Panc1 (cell line): ENCODE measurements at regions not wholly inside any gene's neighbourhood (a gene's known extent, or its start where the extent isn't known, plus 50 kb on each side); places are given as distances from the start of the nearest gene placed in this dataset.

ENCODE experiments used
- ATAC-seq: fragments of 200-7000 bp; cut with Tn5 transposase; 2 replicates; pipeline ENCODE4 v1.9.1; 2020; ENCODE audit warnings: mild to moderate bottlenecking, moderate library complexity
- BruUV-seq: library from RNA; stranded (reverse); fragments of 400-500 nt; replicated peaks from 2 replicates; lab custom pipeline; 2021; lab: Mats Ljungman, UMichigan
- CTCF ChIA-PET: fragments of 300-600 bp; sonication (Branson Sonifier 250); formaldehyde crosslinking; loops from one replicate; lab custom pipeline; 2022; ENCODE audit warnings: antibody characterized with exemption; lab: Charles Lee
- POLR2A ChIA-PET: fragments of 300-600 bp; sonication (Branson Sonifier 250); formaldehyde crosslinking; loops from one replicate; lab custom pipeline; 2022; ENCODE audit warnings: antibody characterized with exemption; lab: Charles Lee
- DNase-seq: peaks from one replicate; pipeline ENCODE4 v3.0.0-alpha.2; 2010; ENCODE audit warnings: low read depth, low spot score
- H3K27ac ChIP-seq: 2 replicates; pipeline ENCODE4 v1.5.1; 2011; ENCODE audit warnings: mild to moderate bottlenecking, low read length, inconsistent platforms
- H3K27me3 ChIP-seq: fragments of 200-500 bp; sonication (Bioruptor generic); 2 replicates; pipeline ENCODE4 v1.6.0; 2014; ENCODE audit warnings: low read length, inconsistent platforms; ENCODE audit not compliant: control insufficient read depth, insufficient read depth
- H3K36me3 ChIP-seq: fragments of 200-500 bp; sonication (Bioruptor generic); 2 replicates; pipeline ENCODE4 v1.5.1; 2014; ENCODE audit warnings: inconsistent platforms, mild to moderate bottlenecking, low read length, moderate library complexity; ENCODE audit not compliant: control insufficient read depth, insufficient read depth
- H3K4me1 ChIP-seq: 2 replicates; pipeline ENCODE4 v1.5.1; 2011; ENCODE audit warnings: inconsistent platforms, mild to moderate bottlenecking, low read length, moderate library complexity; ENCODE audit not compliant: control insufficient read depth, insufficient read depth
- H3K4me3 ChIP-seq, 2 experiments: 2 replicates each; pipeline ENCODE4 v1.5.1; 2011 to 2012; ENCODE audit warnings: low read depth in 2 of 2, low read length in 2 of 2, mild to moderate bottlenecking in 2 of 2, inconsistent platforms in 1 of 2, moderate library complexity in 1 of 2
- H3K9me3 ChIP-seq: fragments of 200-500 bp; sonication (Bioruptor generic); 2 replicates; pipeline ENCODE4 v1.5.1; 2014; ENCODE audit warnings: low read depth, mild to moderate bottlenecking, inconsistent platforms, low read length, moderate library complexity; ENCODE audit not compliant: control insufficient read depth, insufficient read depth
- CTCF ChIP-seq: fragments of 450-650 bp; IDR thresholded peaks from 2 replicates; pipeline ENCODE4 v1.5.1; 2017; ENCODE audit warnings: mild to moderate bottlenecking
- POLR2AphosphoS5 ChIP-seq: IDR thresholded peaks from 2 replicates; pipeline ENCODE4 v1.6.1; 2012; ENCODE audit warnings: mild to moderate bottlenecking, low read depth, low read length, moderate library complexity
- REST ChIP-seq, 2 experiments: IDR thresholded peaks; 2 replicates each; pipeline ENCODE4 v1.6.1; 2011 to 2012; ENCODE audit warnings: low read depth in 2 of 2, control low read depth in 1 of 2, low read length in 1 of 2, mild to moderate bottlenecking in 1 of 2, moderate library complexity in 1 of 2; ENCODE audit not compliant: insufficient read depth in 1 of 2
- SIN3A ChIP-seq: IDR thresholded peaks from 2 replicates; pipeline ENCODE4 v1.6.1; 2012; ENCODE audit warnings: low read depth, mild to moderate bottlenecking, low read length, moderate library complexity, borderline replicate concordance; ENCODE audit not compliant: insufficient read depth
- TCF7L2 ChIP-seq: IDR thresholded peaks from 2 replicates; pipeline ENCODE4 v1.6.1; 2011; ENCODE audit warnings: mild to moderate bottlenecking, low read depth, low read length, inconsistent platforms
- in situ Hi-C: cut with HindIII; loops from 2 replicates; pipeline ENCODE4 v1.10.0; 2016; ENCODE audit warnings: low sequenced_read_pairs, low pct_unique_long_range_greater_than_20kb
- intact Hi-C: fragments of 100-400 bp; cut with micrococcal nuclease; formaldehyde crosslinking; loops from one replicate; pipeline ENCODE4 v1.10.0; 2022; ENCODE audit not compliant: unreplicated experiment

- in situ Hi-C loops, result no loop called here
- no peaks in the 10 kb centered on the region; the same call in 1 of the 2 replicates for H3K9me3 ChIP-seq
These were observed 81.6 kb upstream of the SALL3 start for GRCh38 chr18:78898066-78898465.

GRCh38 chr18:78898635-78899034, 81.0 kb upstream of the SALL3 start:
- in situ Hi-C loops (no loop called here), intact Hi-C loops (no loop called here)
- Histone ChIP-seq H3K27ac (no peak overlapping the region), H3K4me1 (no peaks in the 10 kb centered on the region), H3K9me3 (no peaks in the 10 kb centered on the region; the same call in 1 of the 2 replicates), H3K36me3 (no peaks in the 10 kb centered on the region), H3K4me3 (no peak overlapping the region), H3K27me3 (peaks cover 11% of the 10 kb centered on the region; the same call in 1 of the 2 replicates)
- BruUV-seq, result no TSS peak
- TF ChIP-seq POLR2AphosphoS5, result no peak
- no peak for DNase-seq
- ChIA-PET CTCF (interaction anchor here (0.7 kb wide), 1 partner anchor 469 kb away, joined by 3 read pairs; no protein-coding TSS in a partner anchor), POLR2A (no interaction called here)
- no peak for ATAC-seq

More at GRCh38 chr18:78898066-78898465, 81.6 kb upstream of the SALL3 start:
- ChIA-PET CTCF (no interaction called here), POLR2A (no interaction called here)
- no peak for TF ChIP-seq SIN3A
- no peak for TF ChIP-seq POLR2AphosphoS5
- TF ChIP-seq TCF7L2, result no peak
- TF ChIP-seq REST (IDR thresholded peaks at IDR 0.05; ENCODE audit: insufficient read depth in 1 of 2, low read depth in 2 of 2, low read length in 1 of 2), result no peak
- no peak for TF ChIP-seq CTCF
- intact Hi-C loops, result no loop called here
- H3K36me3 ChIP-seq, result no peaks in the 10 kb centered on the region
- no TSS peak for BruUV-seq
- peaks cover 7% of the 10 kb centered on the region; the same call in 1 of the 2 replicates for H3K27me3 ChIP-seq
- no peaks in the 10 kb centered on the region for H3K4me1 ChIP-seq
- H3K27ac ChIP-seq, result no peak overlapping the region
- ATAC-seq (no peak), DNase-seq (no peak)
- H3K4me3 ChIP-seq, result no peak overlapping the region

- BruUV-seq, result no TSS peak
- Histone ChIP-seq H3K4me3 (no peak overlapping the region), H3K27ac (no peak overlapping the region), H3K27me3 (peaks cover 14% of the 10 kb centered on the region; the same call in 1 of the 2 replicates), H3K9me3 (no peaks in the 10 kb centered on the region; the same call in 1 of the 2 replicates), H3K4me1 (no peaks in the 10 kb centered on the region), H3K36me3 (no peaks in the 10 kb centered on the region)
- TF ChIP-seq POLR2AphosphoS5 (no peak), CTCF (no peak), REST (IDR thresholded peaks at IDR 0.05; ENCODE audit: insufficient read depth in 1 of 2, low read depth in 2 of 2, low read length in 1 of 2) (no peak), TCF7L2 (no peak), SIN3A (no peak)
- in situ Hi-C loops (no loop called here), intact Hi-C loops (no loop called here)
- no peak for DNase-seq
- ChIA-PET POLR2A (no interaction called here), CTCF (interaction anchor here (0.7 kb wide), 1 partner anchor 470 kb away, joined by 3 read pairs; no protein-coding TSS in a partner anchor)
- no peak for ATAC-seq
These were observed 80.4 kb upstream of the SALL3 start for GRCh38 chr18:78899241-78899640.
